ENCODE measurements at regions not wholly inside any gene's neighbourhood (a gene's known extent, or its start where the extent isn't known, plus 50 kb on each side); places are given as distances from the start of the nearest gene placed in this dataset.
A peak's percentile ranks its signal among the peaks of the same experiment; 100 is the strongest.

DNA sequence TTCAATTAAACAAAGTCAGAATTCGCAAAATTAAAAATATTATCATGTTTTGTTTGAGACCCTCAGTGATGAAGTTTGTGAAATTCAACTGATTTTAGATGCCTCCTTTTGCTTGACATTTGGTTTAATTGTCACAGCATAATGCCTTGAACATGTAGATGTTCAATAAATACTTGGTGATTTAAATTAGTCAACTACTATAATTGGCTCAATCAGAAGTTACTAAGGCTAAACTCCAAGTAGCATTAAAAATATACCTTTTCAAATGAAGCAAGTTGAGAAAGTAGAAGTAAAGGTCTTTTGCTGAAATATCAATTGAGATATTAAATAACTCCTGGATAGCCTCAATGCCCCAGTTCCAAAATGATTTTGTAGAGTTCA is 145.8 kb upstream of the AKIRIN2 start:
- Mint-ChIP-seq H3K27ac (no peak overlapping the region), H3K4me3 (no peak overlapping the region), H3K9me3 (no peaks in the 10 kb centered on the region), H3K4me1 (ENCODE audit: low read depth in 2 of 2) (peaks cover 5 to 8% of the 10 kb centered on the region in 2 donors), H3K27me3 (peaks cover 8 to 16% of the 10 kb centered on the region in 2 donors), H3K36me3 (ENCODE audit: insufficient read depth) (no peaks in the 10 kb centered on the region)
- no peak for DNase-seq
- no peak for ATAC-seq (replicated peaks)

GRCh38 chr6:87847135-87847829 is 145.2 kb upstream of the AKIRIN2 start:
- no peak overlapping the region for H3K27ac Mint-ChIP-seq
- peaks cover 8 to 16% of the 10 kb centered on the region in 2 donors for H3K27me3 Mint-ChIP-seq
- H3K36me3 Mint-ChIP-seq (ENCODE audit: insufficient read depth) = no peaks in the 10 kb centered on the region
- H3K4me3 Mint-ChIP-seq = no peak overlapping the region
- H3K4me1 Mint-ChIP-seq (ENCODE audit: low read depth in 2 of 2) = peaks cover 5 to 8% of the 10 kb centered on the region in 2 donors
- ATAC-seq (replicated peaks) (no peak), DNase-seq (no peak)
- no peaks in the 10 kb centered on the region for H3K9me3 Mint-ChIP-seq

GRCh38 chr6:87846434-87846833 is 144.4 kb upstream of the AKIRIN2 start:
- ATAC-seq (replicated peaks) (no peak), DNase-seq (no peak)
- H3K27ac Mint-ChIP-seq = no peak overlapping the region
- H3K4me1 Mint-ChIP-seq (ENCODE audit: low read depth in 2 of 2) = peaks cover 0 to under 1% of the 10 kb centered on the region in 2 donors
- H3K9me3 Mint-ChIP-seq = no peaks in the 10 kb centered on the region
- no peak overlapping the region for H3K4me3 Mint-ChIP-seq
- no peaks in the 10 kb centered on the region for H3K36me3 Mint-ChIP-seq (ENCODE audit: insufficient read depth)
- H3K27me3 Mint-ChIP-seq = peaks cover 8 to 16% of the 10 kb centered on the region in 2 donors

- H3K4me3 Mint-ChIP-seq = no peak overlapping the region
Observed at GRCh38 chr6:87840324-87840723, 138.3 kb upstream of the AKIRIN2 start.

GRCh38 chr6:87837876-87838275 is 135.8 kb upstream of the AKIRIN2 start:
- ATAC-seq (replicated peaks) (no peak), DNase-seq (no peak)
- no peaks in the 10 kb centered on the region for H3K36me3 Mint-ChIP-seq (ENCODE audit: insufficient read depth)
- no peak overlapping the region for H3K4me3 Mint-ChIP-seq
- no peaks in the 10 kb centered on the region for H3K9me3 Mint-ChIP-seq
- H3K4me1 Mint-ChIP-seq (ENCODE audit: low read depth in 2 of 2) = no peaks in the 10 kb centered on the region
- no peaks in the 10 kb centered on the region for H3K27me3 Mint-ChIP-seq
- H3K27ac Mint-ChIP-seq = no peak overlapping the region

More at GRCh38 chr6:87840324-87840723, 138.3 kb upstream of the AKIRIN2 start:
- ATAC-seq (replicated peaks) (no peak), DNase-seq (no peak)
- Mint-ChIP-seq H3K9me3 (no peaks in the 10 kb centered on the region), H3K27ac (no peak overlapping the region), H3K27me3 (no peaks in the 10 kb centered on the region), H3K36me3 (ENCODE audit: insufficient read depth) (no peaks in the 10 kb centered on the region), H3K4me1 (ENCODE audit: low read depth in 2 of 2) (no peaks in the 10 kb centered on the region)

DNA sequence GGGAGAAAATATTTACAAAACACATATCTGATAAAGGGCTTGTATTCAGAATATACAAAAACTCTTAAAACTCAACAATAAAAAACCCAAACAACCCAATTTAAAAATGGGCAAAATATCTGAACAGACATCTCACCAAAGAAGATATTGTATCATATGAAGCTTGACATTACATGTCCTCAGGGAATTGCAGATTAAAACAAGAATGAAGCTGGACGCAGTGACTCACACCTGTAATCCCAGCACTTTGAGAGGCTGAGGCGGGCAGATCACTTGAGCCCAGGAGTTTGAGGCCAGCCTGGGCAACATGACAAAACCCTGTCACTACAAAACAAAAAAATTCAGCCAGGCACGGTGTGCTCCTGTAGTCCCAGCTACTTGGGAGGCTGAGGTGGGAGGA is 135.4 kb upstream of the AKIRIN2 start:
- DNase-seq (no peak), ATAC-seq (replicated peaks) (no peak)
- no peaks in the 10 kb centered on the region for H3K9me3 Mint-ChIP-seq
- no peaks in the 10 kb centered on the region for H3K27me3 Mint-ChIP-seq
- H3K27ac Mint-ChIP-seq = no peak overlapping the region
- no peak overlapping the region for H3K4me3 Mint-ChIP-seq
- H3K36me3 Mint-ChIP-seq (ENCODE audit: insufficient read depth) = no peaks in the 10 kb centered on the region
- H3K4me1 Mint-ChIP-seq (ENCODE audit: low read depth in 2 of 2) = peaks cover 0 to 1% of the 10 kb centered on the region in 2 donors

DNA sequence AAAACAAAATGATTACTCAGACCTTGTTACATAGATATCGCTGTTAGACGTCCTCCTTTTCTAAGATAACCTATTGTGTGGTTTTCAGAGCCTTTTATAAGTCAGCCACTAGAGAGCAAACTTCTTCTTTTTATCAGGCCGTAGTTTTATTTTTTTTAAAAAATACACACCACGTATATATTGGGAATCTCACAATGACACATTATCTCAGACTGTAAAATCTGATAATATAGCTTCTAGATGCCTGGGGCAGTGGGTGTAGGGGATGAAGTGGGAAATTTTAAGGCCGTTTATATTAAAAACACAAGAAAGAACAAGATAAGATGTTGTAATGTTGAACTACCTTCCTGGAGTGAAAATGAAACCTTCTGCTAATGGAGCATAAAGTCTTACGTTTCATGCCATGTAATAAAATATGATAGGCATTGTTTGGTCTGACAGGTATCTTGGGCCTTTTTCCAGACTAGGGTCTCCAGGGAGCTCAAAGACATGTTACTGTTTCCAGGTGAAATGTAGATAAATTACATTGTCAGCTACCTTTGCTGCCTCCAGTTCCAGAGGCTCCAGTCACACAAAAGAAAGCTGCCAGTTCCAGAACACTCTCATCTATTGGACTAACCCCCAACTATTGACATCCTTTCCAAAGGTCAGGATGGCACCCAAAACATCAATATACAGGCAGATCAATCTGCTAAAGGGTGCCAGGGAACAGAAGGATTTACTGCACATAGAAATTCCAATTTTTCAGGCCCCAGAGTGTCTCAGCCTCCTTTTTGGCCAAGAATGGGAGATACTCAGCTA is 130.2 kb upstream of the AKIRIN2 start:
- ATAC-seq (replicated peaks) (peak; percentile 83), DNase-seq (peak in 1 of 3 experiments; percentile 10)
- peak overlapping the region; percentile 92 to 99 for H3K27ac Mint-ChIP-seq
- H3K27me3 Mint-ChIP-seq = peaks cover 0 to 12% of the 10 kb centered on the region in 2 donors
- no peaks in the 10 kb centered on the region for H3K36me3 Mint-ChIP-seq (ENCODE audit: insufficient read depth)
- H3K4me3 Mint-ChIP-seq = peak overlapping the region; percentile 84 to 96
- peaks cover 0 to 9% of the 10 kb centered on the region in 2 donors for H3K4me1 Mint-ChIP-seq (ENCODE audit: low read depth in 2 of 2)
- no peaks in the 10 kb centered on the region for H3K9me3 Mint-ChIP-seq

GRCh38 chr6:87830907-87831306 is 128.9 kb upstream of the AKIRIN2 start:
- H3K9me3 Mint-ChIP-seq = no peaks in the 10 kb centered on the region
- ATAC-seq (replicated peaks) (no peak), DNase-seq (no peak)
- H3K4me1 Mint-ChIP-seq (ENCODE audit: low read depth in 2 of 2) = peaks cover 2 to 14% of the 10 kb centered on the region in 2 donors
- peaks cover 0 to 12% of the 10 kb centered on the region in 2 donors for H3K27me3 Mint-ChIP-seq
- no peaks in the 10 kb centered on the region for H3K36me3 Mint-ChIP-seq (ENCODE audit: insufficient read depth)
- H3K27ac Mint-ChIP-seq = no peak overlapping the region
- peak overlapping the region in 1 of 2 donors; percentile 43 for H3K4me3 Mint-ChIP-seq

- Mint-ChIP-seq H3K27me3 (peaks cover 0 to 12% of the 10 kb centered on the region in 2 donors), H3K27ac (peak overlapping the region in 1 of 2 donors; percentile 6), H3K36me3 (ENCODE audit: insufficient read depth) (no peaks in the 10 kb centered on the region), H3K4me1 (ENCODE audit: low read depth in 2 of 2) (peaks cover 9 to 18% of the 10 kb centered on the region in 2 donors), H3K9me3 (no peaks in the 10 kb centered on the region), H3K4me3 (no peak overlapping the region)
- ATAC-seq (replicated peaks) (no peak), DNase-seq (no peak)
Observed at GRCh38 chr6:87829622-87830121, 127.6 kb upstream of the AKIRIN2 start.

- no peak overlapping the region for H3K27ac Mint-ChIP-seq
- H3K9me3 Mint-ChIP-seq = no peaks in the 10 kb centered on the region
- no peak for ATAC-seq (replicated peaks)
- H3K4me3 Mint-ChIP-seq = no peak overlapping the region
- H3K4me1 Mint-ChIP-seq (ENCODE audit: low read depth in 2 of 2) = peaks cover 9 to 18% of the 10 kb centered on the region in 2 donors
- DNase-seq = no peak
- H3K36me3 Mint-ChIP-seq (ENCODE audit: insufficient read depth) = no peaks in the 10 kb centered on the region
- H3K27me3 Mint-ChIP-seq = peaks cover 0 to 12% of the 10 kb centered on the region in 2 donors
Observed at GRCh38 chr6:87828044-87828443, 126.0 kb upstream of the AKIRIN2 start.

- Mint-ChIP-seq H3K36me3 (ENCODE audit: insufficient read depth) (no peaks in the 10 kb centered on the region), H3K27me3 (peaks cover 0 to 12% of the 10 kb centered on the region in 2 donors), H3K4me1 (ENCODE audit: low read depth in 2 of 2) (peaks cover 9 to 16% of the 10 kb centered on the region in 2 donors), H3K9me3 (no peaks in the 10 kb centered on the region), H3K27ac (no peak overlapping the region), H3K4me3 (no peak overlapping the region)
- ATAC-seq (replicated peaks) (no peak), DNase-seq (no peak)
Observed at GRCh38 chr6:87827346-87827745, 125.3 kb upstream of the AKIRIN2 start.

DNA sequence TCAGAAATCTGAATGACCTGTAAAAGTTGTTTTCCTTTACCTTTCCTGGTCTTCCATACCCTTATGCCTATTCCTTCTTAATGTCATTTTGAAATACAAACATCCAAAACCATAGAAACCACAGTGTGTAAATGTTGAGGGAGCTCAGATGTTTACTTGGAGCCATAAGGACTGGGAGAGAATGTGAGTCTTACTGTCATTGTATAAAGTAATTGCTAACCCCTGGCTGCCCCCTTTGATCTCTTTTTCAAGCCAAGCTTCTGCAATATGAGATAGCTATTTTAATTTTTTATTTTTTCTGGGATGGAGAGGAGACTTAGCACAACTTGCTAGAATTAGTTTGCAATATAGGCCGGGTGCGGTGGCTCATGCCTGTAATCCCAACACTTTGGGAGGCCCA is 124.4 kb upstream of the AKIRIN2 start:
- Mint-ChIP-seq H3K36me3 (ENCODE audit: insufficient read depth) (no peaks in the 10 kb centered on the region), H3K9me3 (no peaks in the 10 kb centered on the region), H3K27me3 (peaks cover 0 to 12% of the 10 kb centered on the region in 2 donors), H3K4me3 (no peak overlapping the region), H3K4me1 (ENCODE audit: low read depth in 2 of 2) (peaks cover 9% of the 10 kb centered on the region in 2 donors), H3K27ac (peak overlapping the region; percentile 7 to 63)
- no peak for DNase-seq
- no peak for ATAC-seq (replicated peaks)

GRCh38 chr6:87825821-87826221 is 123.8 kb upstream of the AKIRIN2 start:
- ATAC-seq (replicated peaks) (peak; percentile 84), DNase-seq (no peak)
- Mint-ChIP-seq H3K36me3 (ENCODE audit: insufficient read depth) (no peaks in the 10 kb centered on the region), H3K27ac (peak overlapping the region in 1 of 2 donors; percentile 66), H3K27me3 (peaks cover 0 to 7% of the 10 kb centered on the region in 2 donors), H3K4me3 (no peak overlapping the region), H3K9me3 (no peaks in the 10 kb centered on the region), H3K4me1 (ENCODE audit: low read depth in 2 of 2) (peaks cover 9% of the 10 kb centered on the region in 2 donors)

Measured in effector memory CD8-positive, alpha-beta T cell (primary cell).